ENCODE measurements at regions not wholly inside any gene's neighbourhood (a gene's known extent, or its start where the extent isn't known, plus 50 kb on each side); places are given as distances from the start of the nearest gene placed in this dataset.
A peak's percentile ranks its signal among the peaks of the same experiment; 100 is the strongest.
"Not testable (repeated sequence)": the region's sequence is repeated elsewhere in the genome, so short reads cannot be mapped to it uniquely, and the experiment has no call there.

GRCh38 chr6:169099411-169100202 is 154.0 kb downstream of the THBS2 start:
- no peak for DNase-seq

GRCh38 chr6:169098651-169099050 is 155.0 kb downstream of the THBS2 start:
- DNase-seq = not testable (repeated sequence)

GRCh38 chr6:169098116-169098515 is 155.5 kb downstream of the THBS2 start:
- DNase-seq = no peak

GRCh38 chr6:169097381-169097959 is 156.2 kb downstream of the THBS2 start:
- DNase-seq = peak; percentile 36

GRCh38 chr6:169096388-169096787 is 157.3 kb downstream of the THBS2 start:
- DNase-seq = peak; percentile 60

GRCh38 chr6:169095153-169095552 is 158.5 kb downstream of the THBS2 start:
- DNase-seq = no peak

GRCh38 chr6:169094552-169094950 is 159.1 kb downstream of the THBS2 start:
- no peak for DNase-seq

- DNase-seq = no peak
These were observed 159.7 kb downstream of the THBS2 start for GRCh38 chr6:169093770-169094551.

- DNase-seq = no peak
These were observed 160.5 kb downstream of the THBS2 start for GRCh38 chr6:169093066-169093723.

GRCh38 chr6:169092375-169092774 is 161.3 kb downstream of the THBS2 start:
- DNase-seq = no peak

GRCh38 chr6:169090514-169091127 is 163.0 kb downstream of the THBS2 start:
- DNase-seq = not testable (repeated sequence)

GRCh38 chr6:169088762-169089161 is 164.9 kb downstream of the THBS2 start:
- DNase-seq = no peak

GRCh38 chr6:169087443-169088041 is 166.1 kb downstream of the THBS2 start:
- peak; percentile 70 for DNase-seq

- DNase-seq = not testable (repeated sequence)
These were observed 167.0 kb downstream of the THBS2 start for GRCh38 chr6:169086616-169087015.

GRCh38 chr6:169086020-169086419 is 167.6 kb downstream of the THBS2 start:
- DNase-seq = no peak

- DNase-seq = no peak
These were observed 168.2 kb downstream of the THBS2 start for GRCh38 chr6:169085466-169085865.

- DNase-seq = not testable (repeated sequence)
These were observed 169.1 kb downstream of the THBS2 start for GRCh38 chr6:169084557-169084956.

- DNase-seq = no peak
These were observed 169.6 kb downstream of the THBS2 start for GRCh38 chr6:169084067-169084466.

- DNase-seq = no peak
These were observed 170.2 kb downstream of the THBS2 start for GRCh38 chr6:169083508-169083874.

- no peak for DNase-seq
These were observed 170.7 kb downstream of the THBS2 start for GRCh38 chr6:169082817-169083507.

- no peak for DNase-seq
These were observed 171.6 kb downstream of the THBS2 start for GRCh38 chr6:169082093-169082492.

GRCh38 chr6:169081248-169081647 is 172.4 kb downstream of the THBS2 start:
- DNase-seq = no peak

Data from femur (tissue), 1 donor.